ENCODE measurements at regions not wholly inside any gene's neighbourhood (a gene's known extent, or its start where the extent isn't known, plus 50 kb on each side); places are given as distances from the start of the nearest gene placed in this dataset.

DNA sequence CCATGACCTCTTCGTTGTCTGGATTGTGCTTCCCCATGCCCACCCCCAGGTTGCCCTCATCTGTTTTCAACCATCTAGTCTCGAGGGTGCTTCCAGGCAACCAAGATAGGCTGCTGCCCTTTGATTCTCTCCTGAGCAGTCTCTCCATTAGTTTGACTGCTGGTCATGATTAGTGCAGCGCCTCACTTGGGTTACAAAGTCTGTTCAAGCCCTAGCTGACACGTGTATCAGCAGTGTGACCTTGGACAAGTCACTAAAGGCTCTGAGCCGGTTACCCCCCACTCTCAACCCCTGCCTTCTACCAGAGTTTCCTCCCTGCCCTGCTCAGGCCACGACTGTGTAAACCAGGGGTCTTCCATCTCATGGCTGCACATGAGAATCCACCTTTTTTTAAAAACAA, 185.3 kb upstream of the PWP1 start:
- POLR2A ChIA-PET (ENCODE audit: partially characterized antibody): no interaction called here
- Histone ChIP-seq H3K56ac (replicated peaks; ENCODE audit: insufficient read length, low read depth, low read length) (no peak overlapping the region), H3K14ac (ENCODE audit: insufficient read length) (no peak overlapping the region), H3K23me2 (ENCODE audit: low read depth, low read length) (peaks cover 6% of the 10 kb centered on the region; the same call in 1 of the 2 replicates), H3K79me1 (ENCODE audit: low read depth, low read length) (no peaks in the 10 kb centered on the region; the same call in 1 of the 2 replicates), H2BK15ac (ENCODE audit: low read length) (no peak overlapping the region), H2AFZ (ENCODE audit: low read length) (no peak overlapping the region), H3K23ac (ENCODE audit: insufficient read length) (no peak overlapping the region), H3K27me3 (replicated peaks in 1 of 4; ENCODE audit: control insufficient read depth in 3 of 4, extremely low read depth in 1 of 4, insufficient read depth in 3 of 4, low read length in 3 of 4) (no peaks in the 10 kb centered on the region), H4K91ac (replicated peaks; ENCODE audit: insufficient read length, low read length) (no peak overlapping the region), H3K9me3 (ENCODE audit: insufficient read depth in 2 of 2, low read depth in 1 of 2, low read length in 1 of 2) (no peaks in the 10 kb centered on the region), H4K5ac (ENCODE audit: insufficient read length, low read depth, low read length) (no peak overlapping the region), H4K20me1 (replicated peaks in 1 of 2; ENCODE audit: control insufficient read depth in 1 of 2, insufficient read depth in 2 of 2, low read length in 2 of 2) (peaks cover 0 to 3% of the 10 kb centered on the region in 2 experiments), H3K9ac (replicated peaks in 1 of 4; ENCODE audit: extremely low read depth in 1 of 4, low read depth in 3 of 4, low read length in 3 of 4) (no peak overlapping the region), H2AK5ac (ENCODE audit: low read depth, low read length) (no peak overlapping the region), H4K8ac (ENCODE audit: extremely low read depth, insufficient read depth, low read length) (no peak overlapping the region), H3K36me3 (ENCODE audit: control insufficient read depth in 2 of 4, insufficient read depth in 4 of 4, low read length in 3 of 4) (no peaks in the 10 kb centered on the region), H2BK120ac (replicated peaks; ENCODE audit: low read depth, low read length) (no peak overlapping the region), H2BK5ac (ENCODE audit: low read depth, low read length) (no peak overlapping the region), H3K4ac (replicated peaks; ENCODE audit: insufficient read length, low read depth, low read length) (no peak overlapping the region), H3K18ac (ENCODE audit: extremely low read depth, low read length) (no peak overlapping the region), H3K4me3 (ENCODE audit: extremely low read depth in 1 of 4, insufficient read depth in 2 of 4, low read depth in 3 of 4, low read length in 4 of 4) (no peak overlapping the region), H3K4me1 (replicated peaks in 1 of 4; ENCODE audit: control insufficient read depth in 3 of 4, insufficient read depth in 4 of 4, low read length in 3 of 4) (peaks cover 0 to 3% (median 0%) of the 10 kb centered on the region in 4 experiments; a peak in 2 of 7 replicates), H2BK12ac (ENCODE audit: low read depth, low read length) (no peak overlapping the region), H3K79me2 (ENCODE audit: control insufficient read depth in 1 of 2, insufficient read depth in 2 of 2, low read length in 2 of 2) (no peaks in the 10 kb centered on the region), H3K27ac (ENCODE audit: low read depth, low read length) (no peak overlapping the region), H3K4me2 (ENCODE audit: insufficient read depth in 1 of 2, low read depth in 2 of 2, low read length in 2 of 2) (no peak overlapping the region), H2BK20ac (ENCODE audit: low read length) (no peak overlapping the region)
- DNase-seq (ENCODE audit: low read depth in 1 of 2, low spot score in 2 of 2) (no peak), FAIRE-seq (no peak)
- 84% methylated on average over 6 of the region's 6 CpGs; no CpG with 5 or more reads in 1 of the 2 experiments for WGBS, 2 experiments (ENCODE audit: extremely low coverage in 1 of 2, insufficient coverage in 1 of 2, insufficient read length in 1 of 2, insufficient replicate concordance in 2 of 2, low coverage in 1 of 2, low lambda C conversion rate in 2 of 2, missing lambda C conversion rate in 1 of 2)
- CTCF ChIA-PET (ENCODE audit: partially characterized antibody): interaction anchor here (0.5 to 2.5 kb wide), 3 partner anchors 15 to 396 kb away, joined by 3 to 6 read pairs (median 3); no protein-coding TSS in a partner anchor
- TF ChIP-seq SUZ12 (IDR thresholded peaks at IDR 0.05; ENCODE audit: low read length): no peak
- TF ChIP-seq RAD21 (IDR thresholded peaks at IDR 0.05 in 1 of 2, conservative IDR thresholded peaks at IDR 0.05 in 1 of 2; ENCODE audit: low read depth in 2 of 2, low read length in 2 of 2): no peak
- no peak for TF ChIP-seq BACH1 (IDR thresholded peaks at IDR 0.05; ENCODE audit: low read length)
- no peak for TF ChIP-seq PHF8 (conservative IDR thresholded peaks at IDR 0.05; ENCODE audit: low read depth, low read length)
- no peak for TF ChIP-seq ZNF274 (IDR thresholded peaks at IDR 0.05; ENCODE audit: borderline replicate concordance, extremely low read depth, low read length)
- no peak for TF ChIP-seq JUN (IDR thresholded peaks at IDR 0.05; ENCODE audit: low read depth, low read length)
- no peak for TF ChIP-seq RFX5 (IDR thresholded peaks at IDR 0.05; ENCODE audit: borderline replicate concordance, low read depth, low read length)
- TF ChIP-seq NRF1 (IDR thresholded peaks at IDR 0.05; ENCODE audit: low read depth, low read length): no peak
- no peak for TF ChIP-seq SRF (IDR thresholded peaks at IDR 0.05; ENCODE audit: low read depth, low read length)
- TF ChIP-seq POU5F1 (IDR thresholded peaks at IDR 0.05; ENCODE audit: low read depth, low read length): no peak
- TF ChIP-seq SIN3A (conservative IDR thresholded peaks at IDR 0.05 in 1 of 2, IDR thresholded peaks at IDR 0.05 in 1 of 2; ENCODE audit: low read depth in 1 of 2, low read length in 2 of 2): no peak

Data from H1 (cell line).